Liver (tissue), 8 donors: ENCODE measurements at regions not wholly inside any gene's neighbourhood (a gene's known extent, or its start where the extent isn't known, plus 50 kb on each side); places are given as distances from the start of the nearest gene placed in this dataset.

Experiments used
- DNase-seq: peaks from one replicate; pipeline ENCODE4 v3.0.0-alpha.2; 2017; ENCODE audit warnings: low spot score
- H3K27ac ChIP-seq, 2 donors: one replicate each; pipeline ENCODE4 v1.7.0; 2013; ENCODE audit warnings: inconsistent platforms in 2 of 2, low read length in 2 of 2, control low read depth in 1 of 2, low read depth in 1 of 2, mild to moderate bottlenecking in 1 of 2
- H3K27me3 ChIP-seq, 4 donors: one replicate each; pipeline versions ENCODE4 v1.6.1 to v1.7.0; 2013; ENCODE audit warnings: low read length in 3 of 4, inconsistent platforms in 1 of 4, mild to moderate bottlenecking in 1 of 4, moderate library complexity in 1 of 4; ENCODE audit not compliant: control insufficient read depth in 4 of 4, insufficient read depth in 4 of 4
- H3K36me3 ChIP-seq, 4 donors: one replicate each; pipeline versions ENCODE4 v1.6.1 to v1.7.0; 2013; ENCODE audit warnings: low read length in 3 of 4, mild to moderate bottlenecking in 3 of 4, low read depth in 1 of 4, moderate library complexity in 1 of 4; ENCODE audit not compliant: control insufficient read depth in 4 of 4, insufficient read depth in 3 of 4
- H3K4me1 ChIP-seq, 4 donors: one replicate each; pipeline versions ENCODE4 v1.6.1 to v1.7.0; 2013; ENCODE audit warnings: low read length in 3 of 4, mild to moderate bottlenecking in 3 of 4, moderate library complexity in 1 of 4; ENCODE audit not compliant: control insufficient read depth in 4 of 4, insufficient read depth in 4 of 4
- H3K4me3 ChIP-seq, 3 donors: one replicate each; pipeline versions ENCODE4 v1.6.1 to v1.7.0; 2013; ENCODE audit warnings: low read length in 3 of 3, control low read depth in 1 of 3, low read depth in 1 of 3, mild to moderate bottlenecking in 1 of 3
- H3K9ac ChIP-seq, 2 donors: one replicate each; pipeline ENCODE4 v1.7.0; 2013; ENCODE audit warnings: low read length in 2 of 2, mild to moderate bottlenecking in 2 of 2, moderate library complexity in 2 of 2, control low read depth in 1 of 2, low read depth in 1 of 2
- H3K9me3 ChIP-seq, 4 donors: one replicate each; pipeline versions ENCODE4 v1.6.1 to v1.7.0; 2013; ENCODE audit warnings: low read length in 3 of 4; ENCODE audit not compliant: control insufficient read depth in 4 of 4
- ATF3 ChIP-seq: IDR thresholded peaks from 2 replicates; pipeline ENCODE4 v1.6.1; 2016; ENCODE audit warnings: antibody characterized with exemption
- CTCF ChIP-seq: fragments of 150-350 bp; IDR thresholded peaks from 2 replicates; pipeline ENCODE4 v1.5.1; 2017; ENCODE audit warnings: improper control_type of control experiment, low read depth, low read length; ENCODE audit not compliant: missing input control
- EGR1 ChIP-seq, 2 donors: IDR thresholded peaks; 2 replicates each; pipeline ENCODE4 v1.6.1; 2016 to 2018; ENCODE audit warnings: antibody characterized with exemption in 2 of 2, low read depth in 2 of 2
- FOXA1 ChIP-seq: IDR thresholded peaks from 2 replicates; pipeline ENCODE4 v1.6.1; 2016; ENCODE audit warnings: antibody characterized with exemption
- FOXA2 ChIP-seq: IDR thresholded peaks from 2 replicates; pipeline ENCODE4 v1.6.1; 2016; ENCODE audit warnings: antibody characterized with exemption
- GABPA ChIP-seq, 2 donors: IDR thresholded peaks in 1 of 2; conservative IDR thresholded peaks in 1 of 2; 2 replicates each; pipeline ENCODE4 v1.6.1; 2016; ENCODE audit warnings: antibody characterized with exemption in 2 of 2, mild to moderate bottlenecking in 1 of 2, moderate library complexity in 1 of 2
- HNF4A ChIP-seq, 2 donors: conservative IDR thresholded peaks; 2 replicates each; pipeline ENCODE4 v1.6.1; 2016; ENCODE audit warnings: antibody characterized with exemption in 2 of 2, mild to moderate bottlenecking in 2 of 2
- HNF4G ChIP-seq: IDR thresholded peaks from 2 replicates; pipeline ENCODE4 v1.6.1; 2016; ENCODE audit warnings: antibody characterized with exemption
- JUND ChIP-seq, 2 donors: IDR thresholded peaks; 2 replicates each; pipeline ENCODE4 v1.6.1; 2016; ENCODE audit warnings: antibody characterized with exemption in 2 of 2
- MAX ChIP-seq: IDR thresholded peaks from 2 replicates; pipeline ENCODE4 v1.6.1; 2016; ENCODE audit warnings: antibody characterized with exemption
- NR2F2 ChIP-seq: IDR thresholded peaks from 2 replicates; pipeline ENCODE4 v1.6.1; 2016; ENCODE audit warnings: antibody characterized with exemption
- RAD21 ChIP-seq, 2 donors: IDR thresholded peaks; 2 replicates each; pipeline ENCODE4 v1.6.1; 2016; ENCODE audit warnings: antibody characterized with exemption in 2 of 2, mild to moderate bottlenecking in 2 of 2
- REST ChIP-seq: IDR thresholded peaks from 2 replicates; pipeline ENCODE4 v1.6.1; 2016; ENCODE audit warnings: antibody characterized with exemption, mild to moderate bottlenecking
- RXRA ChIP-seq, 2 donors: IDR thresholded peaks; 2 replicates each; pipeline ENCODE4 v1.6.1; 2017 to 2018; ENCODE audit warnings: antibody characterized with exemption in 2 of 2, mild to moderate bottlenecking in 1 of 2
- SP1 ChIP-seq: IDR thresholded peaks from 2 replicates; pipeline ENCODE4 v1.6.1; 2018; ENCODE audit warnings: antibody characterized with exemption, mild to moderate bottlenecking
- YY1 ChIP-seq: IDR thresholded peaks from 2 replicates; pipeline ENCODE4 v1.6.1; 2016; ENCODE audit warnings: antibody characterized with exemption, mild to moderate bottlenecking
- ZBTB33 ChIP-seq: IDR thresholded peaks from 2 replicates; pipeline ENCODE4 v1.6.1; 2016; ENCODE audit warnings: antibody characterized with exemption
- WGBS: extraction: QIAGEN DNeasy Blood & Tissue Kit; methylation state at CpG from one replicate; pipeline ENCODE4 v1.1.7; 2013; 5-methylcytosine and 5-hydroxymethylcytosine counted together
- donor health status: healthy.
- donor health status: healthy.
- donor health status: healthy.
- donor health status: healthy.
- donor health status: healthy.

GRCh38 chr21:41560661-41561158 is 52.8 kb upstream of the TMPRSS2 start:
- TF ChIP-seq MAX, result no peak
- no peak for TF ChIP-seq EGR1 (IDR thresholded peaks at IDR 0.05; ENCODE audit: low read depth in 2 of 2)
- no peak for TF ChIP-seq HNF4G
- no peak for TF ChIP-seq NR2F2
- no peak for TF ChIP-seq FOXA2
- no peak for TF ChIP-seq RAD21 (IDR thresholded peaks at IDR 0.05)
- no peak for TF ChIP-seq HNF4A (conservative IDR thresholded peaks at IDR 0.05)
- no peak for TF ChIP-seq REST
- no peak for TF ChIP-seq RXRA (IDR thresholded peaks at IDR 0.05)
- no peak for TF ChIP-seq YY1
- TF ChIP-seq JUND (IDR thresholded peaks at IDR 0.05), result no peak
- no peak for TF ChIP-seq ZBTB33
- TF ChIP-seq FOXA1, result no peak
- no peak for TF ChIP-seq SP1
- no peak for TF ChIP-seq CTCF
- no peak for TF ChIP-seq GABPA (IDR thresholded peaks at IDR 0.05 in 1 of 2, conservative IDR thresholded peaks at IDR 0.05 in 1 of 2)
- no peak for TF ChIP-seq ATF3
- Histone ChIP-seq H3K4me1 (peaks cover 2 to 10% (median 4%) of the 10 kb centered on the region in 4 donors), H3K9me3 (no peaks in the 10 kb centered on the region), H3K9ac (no peak overlapping the region), H3K27me3 (no peaks in the 10 kb centered on the region), H3K27ac (no peak overlapping the region), H3K36me3 (no peaks in the 10 kb centered on the region), H3K4me3 (no peak overlapping the region)
- WGBS, result 52% methylated on average over 9 of the region's 9 CpGs
- DNase-seq, result no peak
